Fibroblast of peridontal ligament (primary cell): ENCODE measurements at regions not wholly inside any gene's neighbourhood (a gene's known extent, or its start where the extent isn't known, plus 50 kb on each side); places are given as distances from the start of the nearest gene placed in this dataset.
"Not testable (repeated sequence)": the region's sequence is repeated elsewhere in the genome, so short reads cannot be mapped to it uniquely, and the experiment has no call there.

Source experiments
- DNase-seq: peaks from one replicate; pipeline ENCODE4 v3.0.0-alpha.2; 2010; ENCODE audit errors: extremely low read depth

DNA sequence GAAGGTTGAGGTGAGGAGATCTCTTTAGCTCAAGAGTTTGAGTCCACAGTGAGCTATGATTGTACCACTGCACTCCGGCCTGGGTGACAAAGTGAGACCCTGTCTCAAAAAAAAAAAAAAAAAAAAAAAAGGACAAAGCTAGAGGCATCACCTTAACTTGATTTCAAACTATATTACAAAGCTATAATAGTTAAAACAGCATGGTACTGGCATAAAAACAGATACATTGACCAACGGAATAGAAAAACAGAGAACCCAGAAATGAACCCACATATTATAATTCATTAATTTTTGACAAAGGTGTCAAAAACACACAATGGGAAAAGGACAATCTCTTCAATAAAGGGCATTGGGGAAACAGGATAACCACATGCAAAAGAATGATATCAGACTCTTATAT, 50.8 kb upstream of the MBOAT1 start:
- DNase-seq: no peak

DNA sequence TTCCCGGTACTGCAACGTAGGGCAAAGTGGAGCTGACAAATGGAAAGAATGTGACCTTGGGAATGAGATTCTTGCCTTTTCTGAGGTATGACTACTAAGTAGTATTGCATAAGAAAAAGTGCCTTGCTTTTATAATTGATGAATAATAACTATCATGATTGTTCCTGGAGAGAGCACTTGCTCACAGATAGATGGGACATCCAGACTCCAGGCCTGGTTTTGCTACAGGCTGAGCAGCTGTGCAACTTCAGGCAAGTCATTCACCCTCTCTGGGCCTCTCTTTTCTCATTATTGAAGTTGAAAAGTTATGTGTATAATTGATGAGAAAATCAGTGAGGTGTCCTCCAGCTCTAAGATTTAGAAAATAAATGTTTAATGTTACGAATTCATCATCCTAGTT, 53.6 kb upstream of the MBOAT1 start:
- DNase-seq: no peak

- no peak for DNase-seq
Observed at GRCh38 chr6:20266851-20267608, 54.8 kb upstream of the MBOAT1 start.

- DNase-seq: no peak
Observed at GRCh38 chr6:20269181-20269580, 56.9 kb upstream of the MBOAT1 start.

- DNase-seq: no peak
Observed at GRCh38 chr6:20271818-20272217, 59.5 kb upstream of the MBOAT1 start.

GRCh38 chr6:20274137-20274536, 61.9 kb upstream of the MBOAT1 start:
- no peak for DNase-seq

- not testable (repeated sequence) for DNase-seq
Observed at GRCh38 chr6:20275837-20276236, 63.6 kb upstream of the MBOAT1 start.

DNA sequence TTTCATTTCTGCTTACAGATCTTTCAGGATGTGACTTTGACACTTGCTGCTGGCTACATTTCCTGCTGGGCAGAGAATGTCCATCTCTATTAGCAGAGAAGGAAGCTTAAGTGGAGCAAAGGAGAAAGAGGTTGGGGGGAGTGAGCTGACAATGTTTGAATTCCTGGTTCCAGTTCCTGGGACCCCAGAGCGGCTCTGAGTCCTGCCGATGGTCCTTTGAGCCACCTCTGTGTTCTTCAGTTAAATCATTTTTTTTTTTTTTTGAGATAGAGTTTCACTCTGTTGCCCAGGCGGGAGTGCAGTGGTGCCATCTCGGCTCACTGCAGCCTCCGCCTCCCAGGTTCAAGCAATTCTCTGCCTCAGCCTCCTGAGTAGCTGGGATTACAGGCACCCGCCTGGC, 65.5 kb upstream of the MBOAT1 start:
- DNase-seq: not testable (repeated sequence)

DNA sequence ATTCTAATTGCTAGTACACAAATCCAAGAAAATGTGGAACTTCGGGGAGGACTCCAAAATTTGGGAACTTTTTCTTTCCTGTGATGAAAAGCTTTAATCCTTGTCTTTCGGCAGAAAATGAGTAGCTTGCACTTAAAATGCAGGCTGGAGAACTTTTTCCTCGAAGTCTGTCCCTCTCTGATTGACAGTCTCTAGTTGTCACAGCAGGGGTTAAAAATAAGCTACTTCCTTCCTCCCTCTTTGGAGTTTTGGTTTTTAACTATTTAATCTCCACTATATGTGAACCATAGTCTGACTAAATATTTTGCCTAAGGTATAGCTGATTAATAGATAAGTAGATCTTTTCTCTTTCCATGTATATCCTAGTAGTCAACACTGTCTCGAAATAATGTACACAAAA, 66.8 kb upstream of the MBOAT1 start:
- DNase-seq: no peak

- no peak for DNase-seq
Observed at GRCh38 chr6:20279608-20280287, 67.5 kb upstream of the MBOAT1 start.

GRCh38 chr6:20280288-20280621, 68.0 kb upstream of the MBOAT1 start:
- no peak for DNase-seq

DNA sequence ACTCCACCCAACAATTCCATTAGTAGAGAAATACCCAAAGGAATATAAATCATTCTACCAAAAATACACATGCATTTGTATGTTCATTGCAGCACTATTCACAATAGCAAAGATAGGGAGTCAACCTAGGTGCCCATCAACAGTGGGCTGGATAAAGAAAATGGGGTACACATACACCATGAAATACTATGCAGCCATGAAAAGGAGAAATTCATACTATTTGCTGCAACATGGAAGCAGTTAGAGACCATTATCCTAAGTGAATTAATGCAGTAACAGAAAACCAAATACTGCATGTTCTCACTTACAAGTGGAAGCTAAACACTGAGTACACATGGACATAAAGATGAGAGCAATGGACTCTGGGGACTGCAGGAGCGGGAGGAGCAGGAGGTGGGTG, 72.4 kb upstream of the MBOAT1 start:
- no peak for DNase-seq

DNA sequence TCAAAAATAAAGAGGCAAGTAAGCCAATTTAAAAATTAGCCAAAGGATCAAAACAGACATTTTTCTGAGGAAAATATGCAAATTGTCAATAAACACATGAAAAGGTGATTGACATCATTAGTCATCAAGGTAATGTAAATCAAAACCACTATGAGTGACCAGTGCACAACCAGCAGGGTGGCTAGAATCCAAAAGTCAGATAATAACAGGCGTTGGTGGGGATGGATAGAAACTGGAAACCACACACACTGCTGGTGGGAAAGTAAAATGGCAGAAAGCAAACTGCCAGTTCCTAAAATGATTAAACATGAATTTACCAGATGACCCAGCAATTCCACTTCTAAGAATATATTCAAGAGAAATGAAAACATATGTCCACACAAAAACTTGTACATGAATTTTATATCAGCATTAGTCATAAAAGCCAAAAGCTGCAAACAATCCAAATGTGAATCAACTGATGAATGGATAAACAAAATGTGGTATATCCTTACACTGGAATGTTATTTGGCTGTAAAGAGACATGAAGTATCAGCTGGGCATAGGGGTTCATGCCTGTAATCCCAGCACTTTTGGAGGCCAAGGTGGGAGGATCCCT, 74.8 kb upstream of the MBOAT1 start:
- DNase-seq: peak; percentile 57

DNA sequence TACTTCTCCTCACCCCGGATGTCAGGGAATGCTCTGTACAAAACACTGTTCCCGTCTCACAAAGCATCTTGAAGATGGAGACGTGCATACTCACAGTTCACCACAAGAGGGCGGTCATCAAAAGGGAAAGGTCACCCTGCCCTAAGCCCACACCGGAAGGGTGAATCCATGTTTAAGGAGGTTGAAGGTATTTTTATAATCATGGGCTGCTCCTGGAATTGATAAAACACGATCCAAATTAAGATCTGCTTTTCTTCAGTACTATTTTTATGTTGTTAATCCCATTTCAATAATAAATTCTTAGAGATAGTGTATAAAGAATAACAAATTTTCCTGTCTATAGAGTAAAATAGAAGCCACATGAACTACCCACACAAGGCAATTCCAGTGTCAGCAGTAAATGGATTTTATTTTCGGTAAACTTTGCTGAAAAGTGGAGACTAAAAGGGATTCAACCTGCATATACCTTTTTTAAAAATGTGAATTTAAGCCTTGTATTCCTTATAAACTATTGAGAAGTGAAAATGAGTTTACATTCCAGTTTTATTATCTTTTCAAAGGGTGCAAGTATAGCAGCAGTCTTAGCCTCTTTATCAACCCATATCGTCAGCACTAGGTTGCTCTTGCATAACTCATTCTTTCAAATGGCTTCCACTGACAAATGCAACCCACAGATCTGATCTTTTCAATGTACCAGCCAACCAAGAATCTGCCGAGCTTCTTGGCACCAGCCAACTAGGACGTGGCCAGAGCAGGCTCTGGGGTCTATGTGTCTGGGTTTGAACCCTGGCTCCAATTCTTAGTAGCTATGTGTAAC, 79.7 kb upstream of the MBOAT1 start:
- peak; percentile 90 for DNase-seq

- DNase-seq: no peak
Observed at GRCh38 chr6:20292905-20293304, 80.6 kb upstream of the MBOAT1 start.

- no peak for DNase-seq
Observed at GRCh38 chr6:20301256-20301655, 89.0 kb upstream of the MBOAT1 start.

GRCh38 chr6:20302168-20302567, 89.9 kb upstream of the MBOAT1 start:
- DNase-seq: no peak

- DNase-seq: no peak
Observed at GRCh38 chr6:20302702-20303251, 90.5 kb upstream of the MBOAT1 start.

- no peak for DNase-seq
Observed at GRCh38 chr6:20306491-20306890, 94.2 kb upstream of the MBOAT1 start.

DNA sequence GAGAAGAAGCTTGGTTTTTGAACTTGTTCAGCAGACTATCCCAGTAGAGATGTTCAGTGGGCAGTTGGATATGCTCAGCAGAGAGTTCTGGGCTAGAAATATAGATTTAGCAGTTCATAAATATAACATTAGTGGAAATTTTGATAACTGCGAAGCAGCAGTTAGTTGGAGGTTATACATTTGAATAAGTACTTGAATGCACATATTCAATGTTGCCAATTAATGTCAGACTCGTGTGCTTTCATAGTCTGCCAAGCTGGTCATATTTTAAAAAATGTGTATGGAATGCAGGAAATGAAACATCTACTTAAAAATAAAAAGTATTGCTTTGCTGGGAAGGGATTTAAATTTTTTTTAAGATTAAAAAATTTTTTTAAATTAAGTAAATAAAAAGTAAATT, 92.5 kb upstream of the E2F3 start:
- DNase-seq: no peak

DNA sequence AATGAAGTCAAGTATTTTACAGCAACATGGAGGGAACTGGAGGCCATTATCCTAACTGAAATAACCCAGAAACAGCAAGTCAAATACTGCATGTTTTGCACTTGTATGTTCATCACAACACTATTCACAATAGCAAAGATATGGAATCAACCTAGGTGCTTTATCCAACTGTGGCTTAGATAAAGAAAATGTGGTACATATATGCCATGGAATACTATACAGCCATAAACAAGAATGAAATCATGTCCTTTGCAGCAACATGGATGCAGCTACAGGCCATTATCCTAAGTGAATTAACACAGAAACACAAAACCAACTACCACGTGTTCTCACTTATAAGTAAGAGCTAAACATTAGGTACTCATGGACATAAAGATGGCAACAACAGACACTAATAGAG, 91.5 kb upstream of the E2F3 start:
- DNase-seq: no peak

- DNase-seq: no peak
Observed at GRCh38 chr6:20312606-20313005, 89.1 kb upstream of the E2F3 start.
